SH-SY5Y (cell line): ENCODE measurements at regions not wholly inside any gene's neighbourhood (a gene's known extent, or its start where the extent isn't known, plus 50 kb on each side); places are given as distances from the start of the nearest gene placed in this dataset.

ENCODE experiments used
- GATA2 ChIP-seq: IDR thresholded peaks from 2 replicates; pipeline ENCODE4 v1.6.1; 2011; ENCODE audit warnings: mild to moderate bottlenecking, low read depth, low read length
- GATA3 ChIP-seq: IDR thresholded peaks from 2 replicates; pipeline ENCODE4 v1.6.1; 2011; ENCODE audit warnings: low read depth, mild to moderate bottlenecking, low read length, moderate library complexity

DNA sequence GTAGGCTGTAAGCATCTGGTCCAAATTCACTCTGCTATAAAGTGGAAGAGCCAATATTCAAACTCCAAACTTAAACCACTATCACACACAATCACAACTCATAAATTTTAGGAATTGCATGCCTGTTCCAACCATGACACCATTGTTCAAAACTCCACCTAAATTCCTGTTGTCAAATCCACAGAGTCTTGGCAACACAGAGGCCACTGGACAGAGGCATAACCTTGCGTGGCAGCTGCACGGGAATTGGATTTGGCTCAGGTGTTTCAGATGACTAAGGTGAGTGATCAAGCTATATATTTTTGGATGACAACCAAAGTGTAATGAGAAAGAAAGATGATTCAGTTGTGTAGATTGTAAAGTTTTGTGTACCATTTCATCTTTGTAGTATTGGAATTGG is 422.7 kb upstream of the TNP1 start:
- TF ChIP-seq GATA2 (no peak), GATA3 (no peak)
